Esophagus squamous epithelium (tissue), 4 donors: ENCODE measurements at regions not wholly inside any gene's neighbourhood (a gene's known extent, or its start where the extent isn't known, plus 50 kb on each side); places are given as distances from the start of the nearest gene placed in this dataset.

Experiments
- CTCF ChIP-seq, 6 experiments: fragments of 450-650 bp in 4 of 6; fragments of 200-600 bp in 2 of 6; sonication (generic) in 2 of 6; IDR thresholded peaks; one replicate each; pipeline ENCODE4 v1.5.1; 2016 to 2019; ENCODE audit warnings: antibody characterized with exemption in 6 of 6, mild to moderate bottlenecking in 4 of 6, moderate library complexity in 4 of 6
- POLR2A ChIP-seq, 4 donors: fragments of 450-650 bp; IDR thresholded peaks; one replicate each; pipeline ENCODE4 v1.6.1; 2017; ENCODE audit warnings: antibody characterized with exemption in 4 of 4, mild to moderate bottlenecking in 4 of 4, moderate library complexity in 3 of 4

- TF ChIP-seq CTCF (IDR thresholded peaks at IDR 0.05) (no peak), POLR2A (IDR thresholded peaks at IDR 0.05) (no peak)
These were observed 50.1 kb upstream of the BCL6 start for GRCh38 chr3:187795207-187795960.
